Middle frontal gyrus (tissue), 1 donor: ENCODE measurements at regions not wholly inside any gene's neighbourhood (a gene's known extent, or its start where the extent isn't known, plus 50 kb on each side); places are given as distances from the start of the nearest gene placed in this dataset.

Experiments used
- DNase-seq: peaks from one replicate; pipeline ENCODE4 v3.0.0-alpha.2; 2015; ENCODE audit warnings: low spot score; ENCODE audit errors: extremely low spot score

DNA sequence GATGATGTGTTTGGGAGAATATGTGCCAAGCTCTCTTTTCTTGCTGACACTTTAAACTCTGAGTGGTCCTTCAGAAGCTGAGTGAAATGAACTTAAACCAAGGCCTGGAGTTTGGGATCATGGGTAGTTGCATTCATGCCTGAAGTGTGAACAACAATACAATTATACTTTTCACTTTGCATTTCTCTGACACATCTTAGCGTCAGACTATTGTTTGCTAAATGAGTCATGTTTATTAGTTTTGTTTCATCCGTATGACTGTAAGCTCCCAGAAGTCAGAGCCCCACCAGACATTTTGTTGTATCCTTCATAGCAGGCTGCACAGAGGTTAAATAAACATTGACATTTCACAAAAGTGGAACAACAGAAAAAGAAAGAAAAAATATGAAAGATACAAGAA is 542.6 kb downstream of the TUSC7 start:
- DNase-seq, result no peak

DNA sequence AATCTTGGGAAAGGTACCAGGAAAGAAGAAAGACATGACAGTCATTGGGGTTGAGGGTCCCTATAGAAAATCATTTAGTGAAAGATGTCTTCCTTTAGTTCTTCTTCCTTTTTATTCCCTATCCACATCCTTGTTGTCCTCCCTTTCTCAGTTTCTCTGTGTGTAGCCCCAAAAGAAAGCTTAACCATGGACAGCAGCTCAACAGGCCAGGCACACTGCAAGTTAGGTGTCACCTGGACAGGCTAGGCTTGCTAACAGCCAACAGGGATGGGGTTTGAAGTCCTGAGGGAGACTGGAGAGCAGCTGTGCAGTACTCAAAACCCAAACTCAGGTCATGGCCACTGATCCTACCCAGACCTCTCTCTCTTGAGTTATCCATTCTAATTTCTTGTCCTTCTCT is 543.1 kb downstream of the TUSC7 start:
- no peak for DNase-seq

DNA sequence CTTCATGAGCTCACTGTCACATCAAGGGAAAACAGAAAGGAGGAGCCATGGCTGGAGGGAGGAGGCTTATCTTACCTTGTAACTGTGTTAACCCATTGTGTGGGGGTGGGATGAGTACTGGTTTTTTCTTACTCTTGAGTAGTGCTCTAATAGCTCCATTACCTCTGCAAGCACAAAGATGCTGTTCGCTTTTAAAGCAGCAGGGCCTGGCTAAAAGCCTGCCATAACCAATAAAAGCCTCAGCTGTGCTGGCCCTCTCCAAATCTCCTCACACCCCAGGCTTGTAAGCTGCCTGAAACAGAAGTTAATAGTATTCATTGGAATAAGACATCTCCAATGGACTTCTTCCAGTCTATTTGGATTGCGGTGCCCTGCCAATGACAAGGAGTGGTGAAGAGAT is 544.1 kb downstream of the TUSC7 start:
- no peak for DNase-seq

DNA sequence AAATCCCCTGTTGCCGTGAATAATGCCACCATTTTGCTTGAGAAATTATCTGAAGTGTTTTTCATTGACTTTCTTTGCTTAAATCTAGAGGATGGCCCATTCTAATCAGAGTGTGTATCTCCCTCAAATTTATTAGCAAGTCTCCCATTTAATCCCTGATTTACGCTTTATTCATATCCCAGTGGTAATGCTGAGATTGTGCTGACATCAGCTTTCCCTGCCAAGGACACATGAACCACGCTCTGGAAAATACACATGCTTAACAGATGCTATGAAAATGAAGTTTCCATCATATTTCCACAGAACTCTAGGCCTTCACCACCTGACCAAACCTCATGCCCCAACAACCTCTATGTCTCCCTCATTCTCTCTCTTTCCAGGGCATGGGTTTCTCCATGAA is 545.4 kb downstream of the TUSC7 start:
- DNase-seq, result no peak

DNA sequence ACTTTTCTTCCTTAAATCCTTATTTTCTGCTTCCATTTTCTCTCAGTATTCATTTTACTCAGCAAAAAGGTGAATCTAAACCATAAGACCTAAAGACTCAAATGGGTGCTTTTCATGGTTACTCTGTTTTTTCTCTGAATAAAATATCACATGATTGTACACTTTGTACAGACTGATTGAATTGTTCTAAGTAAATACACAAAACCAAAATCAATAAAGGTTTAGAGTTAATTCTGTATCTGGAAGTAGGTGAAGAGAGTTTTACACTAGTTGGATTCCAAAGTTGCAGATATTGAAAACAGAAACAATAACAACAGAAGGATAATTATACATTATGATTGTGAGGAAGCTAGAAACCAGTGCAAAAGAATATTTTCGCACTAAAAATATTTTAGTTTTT is 546.2 kb downstream of the TUSC7 start:
- DNase-seq, result no peak

DNA sequence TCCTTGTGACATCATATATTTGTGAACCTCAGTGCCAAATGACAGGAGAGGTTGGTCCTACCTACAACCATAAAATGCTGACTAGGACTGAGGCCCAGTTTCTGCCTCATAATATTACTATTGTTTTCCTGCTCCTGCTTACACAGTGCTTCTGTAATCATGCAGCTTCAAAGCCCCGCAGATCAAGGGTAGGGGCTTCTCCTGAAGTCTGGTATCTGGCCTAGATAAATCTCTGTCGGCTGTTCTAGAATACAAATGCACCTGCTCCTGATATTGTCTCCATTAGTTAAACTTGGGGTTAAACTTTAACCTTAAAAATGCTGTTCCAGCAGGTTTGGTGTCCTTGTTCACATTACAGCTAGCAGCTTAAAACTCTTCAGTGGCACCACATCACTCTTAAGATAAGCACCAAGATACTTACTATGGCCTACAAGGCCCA is 552.4 kb downstream of the TUSC7 start:
- DNase-seq, result no peak

DNA sequence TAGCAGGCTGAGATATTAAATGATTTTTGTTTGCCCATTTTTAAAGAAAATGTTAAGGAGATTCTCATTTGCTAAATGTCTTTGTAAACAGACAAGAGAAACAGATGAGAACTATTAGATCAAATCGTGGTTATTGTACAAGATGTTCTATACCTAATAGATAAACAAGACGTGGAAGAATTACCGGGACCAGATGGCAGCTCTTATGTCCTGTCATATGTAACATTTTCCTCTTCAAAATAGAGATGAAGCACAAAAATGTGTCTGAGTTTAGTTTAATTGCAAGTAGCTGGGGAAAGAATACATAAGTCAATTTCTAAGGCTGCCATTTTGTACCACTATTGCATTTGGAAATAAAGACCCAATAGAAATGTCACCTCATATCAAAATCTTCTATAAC is 553.7 kb downstream of the TUSC7 start:
- no peak for DNase-seq

DNA sequence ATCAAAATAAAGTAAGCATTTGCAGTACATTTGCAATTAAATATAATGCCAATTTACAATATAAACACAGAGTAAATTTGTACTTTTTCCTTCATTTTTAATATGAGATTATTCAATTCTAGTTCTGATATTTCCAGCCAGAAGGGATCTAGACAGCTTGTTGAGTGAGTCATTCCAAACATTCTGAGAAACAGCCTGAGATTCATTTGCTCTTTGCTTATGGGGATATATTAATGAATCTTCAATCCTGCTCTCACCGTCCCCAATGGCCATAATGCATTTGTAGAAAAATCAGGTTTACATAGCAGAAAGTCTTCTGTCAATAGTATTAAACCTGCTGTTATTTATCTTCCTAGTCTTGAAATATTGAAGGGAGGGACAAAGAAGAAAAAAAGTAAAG is 554.2 kb downstream of the TUSC7 start:
- DNase-seq, result no peak

DNA sequence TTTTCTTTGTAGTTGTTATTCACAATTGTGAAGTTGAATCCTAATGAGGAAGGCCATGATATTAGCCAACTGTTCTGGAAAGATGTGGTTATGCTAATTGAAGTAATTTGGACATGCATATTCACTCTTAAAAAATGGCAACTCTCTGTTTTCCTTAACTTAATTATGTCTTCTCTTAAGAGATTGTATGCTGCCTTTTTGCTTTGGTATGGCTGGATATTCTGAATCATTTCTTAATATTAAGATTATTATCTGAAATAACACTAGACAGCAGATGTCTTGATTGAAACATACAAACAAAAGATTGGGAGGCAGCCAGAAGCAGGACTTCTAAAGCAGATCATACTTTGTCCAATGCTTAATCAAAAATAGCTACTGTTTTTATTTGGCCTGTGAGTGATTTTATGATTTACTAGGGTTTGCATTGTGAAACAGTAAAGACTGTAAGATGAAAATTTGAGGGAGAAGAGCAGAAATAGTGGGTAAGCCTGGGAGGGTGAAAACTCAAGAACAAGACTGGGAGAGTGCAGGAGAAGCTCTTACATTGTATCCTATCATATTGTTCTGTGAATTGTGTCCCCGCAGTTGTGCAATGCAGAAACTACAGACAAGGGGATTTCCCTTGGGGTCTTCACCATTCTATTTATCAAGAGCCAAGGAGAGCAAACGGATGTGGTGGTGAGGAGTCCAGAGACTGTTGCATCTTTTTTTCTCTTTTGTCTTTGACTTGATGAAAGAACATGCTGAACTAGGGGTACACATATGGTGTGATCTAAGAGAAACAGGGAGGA is 554.8 kb downstream of the TUSC7 start:
- no peak for DNase-seq

DNA sequence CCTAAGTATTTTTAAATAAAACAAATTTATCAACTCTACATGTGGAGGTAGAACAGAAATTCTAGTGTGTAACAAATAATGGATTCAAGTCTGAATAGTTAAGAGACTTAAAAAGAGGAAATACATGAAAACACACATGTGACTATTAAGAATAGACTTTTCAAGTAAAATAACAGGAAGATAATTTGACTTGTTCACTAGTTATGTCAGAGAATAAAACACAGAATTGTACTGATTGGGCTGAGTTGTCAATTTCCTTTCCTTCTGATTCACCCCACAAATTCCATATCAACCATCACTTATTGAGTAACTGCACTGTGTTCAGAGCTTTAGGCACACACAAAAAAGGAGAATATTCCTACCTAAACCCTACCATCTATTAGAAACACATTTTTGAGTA is 557.2 kb downstream of the TUSC7 start:
- no peak for DNase-seq

DNA sequence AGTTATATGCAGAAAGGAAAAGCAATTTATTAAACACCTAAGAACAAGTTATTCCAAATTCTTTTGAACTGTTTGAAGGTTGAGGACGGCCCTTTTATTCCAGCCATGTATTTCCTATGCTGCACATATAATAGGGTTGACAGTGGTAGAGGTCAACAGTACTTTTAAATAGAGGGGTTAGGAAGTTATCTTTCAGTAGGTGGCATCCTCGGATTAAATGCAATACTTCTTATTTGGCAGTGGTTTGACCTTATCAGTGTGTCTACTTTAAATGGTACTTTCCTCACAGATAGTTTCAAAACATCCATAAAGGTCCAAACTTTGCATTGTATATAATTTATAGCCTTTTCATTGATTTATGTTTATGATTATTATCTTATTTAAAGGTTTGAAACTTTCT is 558.7 kb downstream of the TUSC7 start:
- DNase-seq, result no peak

DNA sequence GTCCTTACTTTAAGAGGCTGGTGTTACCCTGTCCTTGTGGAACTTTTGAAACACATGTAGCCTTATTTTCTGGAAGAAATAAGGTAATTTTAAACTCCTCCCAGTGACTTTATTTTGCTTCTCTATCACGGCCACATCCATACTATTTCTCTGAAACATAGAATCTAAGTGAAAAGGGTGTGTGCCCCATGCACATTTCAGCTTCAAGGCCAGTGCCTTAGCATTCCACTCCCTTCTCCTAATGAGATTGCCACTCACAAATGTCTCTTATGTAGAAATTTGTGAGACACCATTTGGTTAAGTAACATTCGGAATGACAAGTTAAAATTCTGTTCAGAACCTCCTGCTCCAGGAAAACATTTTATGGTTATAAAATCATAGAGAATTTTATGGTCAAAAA is 562.7 kb downstream of the TUSC7 start:
- no peak for DNase-seq

DNA sequence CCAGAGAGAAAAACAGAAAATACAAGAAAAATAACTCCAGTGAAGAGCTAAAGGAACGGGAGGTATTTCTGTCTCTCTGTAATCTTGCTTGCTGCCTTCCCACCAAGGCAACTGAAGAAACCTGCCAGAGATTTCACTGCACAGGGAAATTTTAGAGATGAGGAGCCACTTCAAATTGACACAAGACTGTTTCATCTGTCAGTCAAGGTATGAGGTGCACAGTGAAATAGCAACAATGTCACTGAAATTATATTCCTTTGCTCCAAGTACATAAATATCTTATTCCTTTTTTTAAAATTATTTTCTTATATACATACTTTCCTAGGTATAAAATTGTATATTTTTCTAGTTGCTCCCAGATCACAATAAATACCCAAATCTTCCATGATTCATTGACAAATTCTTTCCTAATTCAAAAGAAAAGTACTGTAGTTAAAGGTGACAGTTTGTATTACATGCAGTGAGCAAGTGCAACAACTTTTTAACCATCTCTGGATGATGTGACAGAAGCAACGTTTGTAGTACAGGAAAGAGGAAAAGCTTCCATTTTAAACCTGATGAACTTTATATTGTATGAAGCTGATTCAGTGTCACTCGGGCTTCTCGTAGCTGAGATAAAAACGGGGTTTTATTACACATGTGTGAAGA is 563.4 kb downstream of the TUSC7 start:
- DNase-seq, result no peak

DNA sequence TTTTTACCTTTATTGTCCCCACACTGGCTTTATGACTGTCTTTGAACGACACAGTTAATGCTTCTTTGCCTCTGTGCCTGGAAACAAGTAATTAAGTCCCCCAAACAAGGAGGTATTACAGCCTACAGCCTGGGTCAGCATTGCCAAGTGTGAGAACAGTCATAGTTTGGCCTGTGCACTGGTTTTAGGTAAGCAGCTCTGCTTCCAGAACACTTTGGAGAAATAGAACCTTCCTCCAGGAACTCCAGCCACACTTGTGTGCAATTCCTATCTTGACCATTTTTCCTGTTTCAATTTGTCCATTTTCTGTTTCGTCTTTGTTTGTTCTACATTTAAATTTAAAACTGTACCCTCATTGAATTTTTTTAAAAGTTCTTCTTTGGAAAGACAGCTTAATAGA is 568.2 kb downstream of the TUSC7 start:
- no peak for DNase-seq

DNA sequence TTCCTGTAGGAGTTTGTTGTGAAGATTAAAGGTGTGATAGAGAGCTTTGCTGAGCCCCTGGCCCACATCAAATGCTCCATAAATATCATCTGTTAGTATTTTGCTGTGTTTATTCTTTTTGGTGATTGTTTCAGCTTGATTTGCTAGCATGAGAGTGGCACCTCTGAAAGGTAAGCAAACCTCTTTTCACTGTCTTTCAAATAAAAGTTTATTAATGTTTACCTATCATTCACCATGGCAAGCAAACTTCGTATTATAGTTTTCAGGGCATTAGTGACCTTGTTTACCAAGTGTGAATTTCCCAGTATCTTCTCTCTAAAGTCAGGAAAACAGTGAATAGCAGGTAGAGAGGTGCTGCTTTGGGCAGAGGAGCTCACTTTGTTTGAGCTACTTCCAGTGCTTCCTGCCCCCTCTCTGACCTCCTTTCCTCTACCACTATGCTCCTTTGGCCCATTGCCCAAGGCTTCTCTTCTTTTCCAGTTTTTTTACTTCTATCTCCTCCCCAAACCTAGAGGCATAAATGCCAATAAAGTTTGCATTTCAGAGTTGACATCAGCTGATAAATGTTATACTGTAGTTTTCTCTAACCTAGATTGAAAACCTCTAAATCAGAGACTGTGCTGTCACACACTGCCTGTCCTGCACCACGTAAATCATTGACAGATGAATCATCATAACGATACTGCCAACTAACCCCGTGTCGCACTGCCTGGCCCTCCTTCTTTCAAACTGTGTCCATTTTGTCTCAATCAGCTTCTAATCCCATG is 569.0 kb downstream of the TUSC7 start:
- no peak for DNase-seq

DNA sequence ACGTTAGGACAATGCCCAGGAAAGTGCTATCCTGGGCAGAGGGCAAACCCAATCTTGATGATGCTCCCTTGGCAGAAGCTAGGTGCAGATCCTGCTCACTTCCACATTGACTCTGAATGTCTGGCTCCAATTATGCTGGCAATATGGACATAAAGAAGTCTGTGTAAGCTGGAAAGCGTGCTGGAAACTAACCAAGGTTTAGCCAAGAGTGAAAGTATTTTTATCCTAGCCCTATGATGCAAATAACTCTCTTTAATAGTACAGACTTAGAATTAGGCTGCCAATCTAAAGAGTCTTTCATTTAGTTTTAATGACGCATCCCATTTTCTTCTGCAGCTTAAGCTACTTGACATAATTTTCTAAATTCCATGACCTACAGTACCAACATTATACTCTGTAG is 571.8 kb downstream of the TUSC7 start:
- no peak for DNase-seq

DNA sequence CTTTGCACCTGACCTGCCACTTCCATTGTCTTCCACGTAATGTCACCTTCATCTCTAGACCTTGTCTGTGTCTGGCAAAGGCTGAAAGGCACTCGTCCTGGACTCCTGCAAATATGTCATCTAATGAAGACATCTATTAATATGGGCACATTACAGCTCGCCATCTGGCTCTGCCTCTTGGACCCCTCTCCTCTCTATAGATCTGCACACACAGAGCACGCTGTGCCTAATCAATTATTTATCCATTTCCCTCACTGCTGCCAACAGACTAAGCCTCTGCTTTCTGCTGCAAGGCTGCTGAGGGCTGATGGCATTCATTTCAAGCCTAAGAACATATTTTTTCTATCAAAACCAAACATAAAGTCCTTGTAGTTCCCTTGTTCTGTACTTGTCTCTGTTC is 573.0 kb downstream of the TUSC7 start:
- no peak for DNase-seq

DNA sequence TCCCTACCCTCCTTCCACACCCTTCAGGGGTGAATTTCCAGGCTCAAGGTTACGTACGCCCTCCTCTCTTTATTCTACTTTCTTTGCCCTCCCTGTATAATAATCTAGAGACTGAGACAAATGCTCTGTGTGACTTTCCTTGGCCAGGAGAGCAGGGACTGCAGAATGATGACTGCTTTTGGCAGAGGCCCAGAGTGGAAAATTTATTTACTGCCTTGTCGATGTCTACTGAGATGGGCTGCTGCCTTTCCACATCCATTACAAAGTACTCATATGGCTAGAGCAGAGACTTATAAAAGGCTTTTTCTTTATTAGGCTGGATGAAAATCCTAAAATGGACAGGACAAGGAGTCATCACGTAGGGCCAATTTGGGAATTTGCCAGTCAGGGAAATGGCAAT is 576.2 kb downstream of the TUSC7 start:
- DNase-seq, result no peak

DNA sequence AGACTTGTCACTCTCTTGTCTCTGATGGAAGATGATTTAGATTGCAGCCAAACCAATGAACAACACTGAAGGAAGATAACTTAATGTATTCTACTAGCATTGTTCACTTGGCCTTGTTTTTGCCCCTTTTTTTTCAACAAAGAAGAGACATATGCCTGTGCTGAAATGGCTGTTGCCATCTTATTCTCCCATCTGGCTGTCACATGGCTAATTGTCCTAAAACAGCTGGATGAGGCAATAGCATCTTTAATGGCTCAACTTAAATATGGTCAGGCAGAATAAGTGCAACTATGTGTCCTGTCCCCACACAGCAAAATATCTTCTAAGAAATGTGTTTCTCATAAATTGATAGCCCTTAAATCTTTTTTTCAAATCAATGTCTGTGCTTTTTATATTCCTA is 576.9 kb downstream of the TUSC7 start:
- DNase-seq, result no peak

DNA sequence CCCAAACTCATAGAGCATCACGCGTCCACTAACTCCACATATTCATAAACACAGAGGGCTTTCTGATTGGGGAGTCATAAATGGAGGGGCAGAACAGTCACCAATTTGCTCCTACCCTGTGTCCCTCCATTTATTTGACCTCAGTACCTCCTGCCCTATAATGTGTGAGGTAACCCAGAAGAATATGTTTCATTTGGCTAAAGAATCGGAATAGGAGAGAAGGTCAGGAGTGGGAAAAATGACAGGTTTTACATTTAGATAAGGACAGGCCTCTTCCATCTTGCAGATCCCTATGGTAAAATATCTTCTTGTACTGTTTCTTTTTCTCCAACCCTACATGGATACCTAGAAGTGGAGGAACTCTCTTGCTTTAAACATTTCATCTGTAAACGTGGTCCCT is 578.0 kb downstream of the TUSC7 start:
- DNase-seq, result no peak

DNA sequence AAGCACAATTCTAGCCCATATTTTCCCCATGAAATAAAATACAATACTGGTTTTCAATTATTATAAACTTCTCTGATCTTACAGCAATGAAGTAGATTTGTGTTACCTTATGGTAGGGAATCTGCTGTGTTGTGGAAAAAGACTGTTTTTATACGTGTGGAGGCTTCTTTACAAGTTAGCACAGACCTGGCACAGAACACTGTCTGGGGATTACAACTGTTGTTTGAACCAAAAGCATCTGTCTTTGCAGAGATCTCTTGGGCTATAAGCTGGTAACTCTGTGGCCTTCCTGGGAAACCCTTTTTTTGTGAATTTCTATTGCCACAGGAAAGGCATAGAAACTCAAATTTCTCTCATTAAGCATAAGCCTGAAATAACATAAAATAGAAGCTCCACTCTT is 581.9 kb downstream of the TUSC7 start:
- no peak for DNase-seq

DNA sequence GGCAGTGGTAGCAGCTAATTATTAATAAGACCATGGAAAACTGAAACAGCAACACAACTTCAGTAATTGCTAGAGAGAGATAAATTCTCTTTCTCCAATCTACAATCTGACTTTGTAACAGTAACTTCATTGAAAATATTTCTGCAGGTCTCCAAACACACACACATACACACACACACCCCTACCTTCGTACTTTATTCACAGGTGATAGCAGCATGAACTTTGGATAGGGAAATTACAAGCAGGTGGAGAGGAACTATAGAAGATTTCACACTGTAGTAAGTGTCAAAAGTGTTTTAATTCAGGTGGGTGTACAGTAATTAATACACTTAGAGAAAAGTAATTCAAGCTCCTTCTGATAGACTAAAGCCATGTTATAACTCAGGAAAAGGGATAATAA is 587.5 kb downstream of the TUSC7 start:
- no peak for DNase-seq

DNA sequence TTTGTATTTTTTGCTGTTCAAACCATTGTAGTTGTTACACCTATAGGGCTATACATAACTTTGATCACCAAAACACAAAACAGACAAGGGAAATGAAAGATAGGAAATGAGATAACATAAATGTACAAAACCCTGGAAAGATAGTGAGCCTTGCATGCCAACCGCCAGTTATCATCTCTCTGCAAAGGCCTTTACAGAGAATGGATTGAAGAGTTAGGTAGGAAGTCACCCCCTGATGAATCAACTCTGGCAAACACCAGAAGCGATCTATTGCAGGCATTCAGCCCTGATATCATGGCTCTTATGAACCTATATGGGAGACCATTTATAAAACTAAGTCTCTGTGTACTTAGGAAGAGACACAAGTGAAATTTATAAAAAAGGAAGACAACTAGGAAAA is 588.0 kb downstream of the TUSC7 start:
- no peak for DNase-seq
